ENCODE measurements at regions not wholly inside any gene's neighbourhood (a gene's known extent, or its start where the extent isn't known, plus 50 kb on each side); places are given as distances from the start of the nearest gene placed in this dataset.

DNA sequence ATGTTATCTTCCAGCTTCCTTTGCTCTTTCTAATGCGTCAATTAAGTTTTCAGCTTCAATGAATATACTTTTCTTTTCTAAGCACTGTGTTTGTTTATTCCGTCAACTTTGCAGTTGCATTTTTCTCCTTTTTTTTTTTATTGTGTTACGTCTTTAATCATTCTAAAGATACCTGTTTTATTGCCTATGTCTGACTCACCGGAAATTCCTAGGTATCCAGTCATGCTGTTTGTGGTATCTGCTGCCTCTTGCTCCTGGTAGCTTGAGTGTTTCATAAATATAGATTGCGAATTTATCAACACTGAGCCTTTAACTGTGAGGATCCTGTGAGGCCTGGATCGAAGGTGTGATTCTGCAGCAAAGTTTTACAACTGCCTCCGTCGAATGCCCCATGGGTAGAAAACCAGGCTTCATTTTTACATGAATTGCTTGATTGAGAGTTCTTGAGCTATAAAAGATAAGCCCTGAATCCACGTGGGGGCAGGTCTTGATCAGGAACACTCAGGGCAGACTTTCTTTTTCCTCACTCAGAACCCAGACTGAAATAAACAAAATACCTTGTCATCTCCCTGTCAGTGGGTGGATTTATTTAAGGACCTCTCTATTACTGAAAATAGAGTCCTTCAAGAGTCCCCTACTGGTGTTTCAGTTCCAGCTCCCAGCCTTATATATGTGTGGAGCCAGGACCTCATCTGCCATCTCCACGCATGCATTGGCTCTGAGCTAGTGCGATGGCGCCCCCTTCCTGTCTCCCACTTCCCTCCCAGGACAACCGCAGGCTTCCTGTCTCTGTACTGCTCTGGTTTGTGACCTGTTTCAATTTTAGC, 60.1 kb upstream of the LRRC1 start:
- intact Hi-C loops (cut with micrococcal nuclease; ENCODE audit: unreplicated experiment): loop anchor here (2.0 kb wide), 2 partner anchors 58 to 222 kb away; no protein-coding TSS in a partner anchor
- H3K4me1 Mint-ChIP-seq (ENCODE audit: low read depth, unreplicated experiment): peaks cover 57% of the 10 kb centered on the region
- BruUV-seq (replicated peaks): no TSS peak

GRCh38 chr6:53731866-53732636, 62.8 kb upstream of the LRRC1 start:
- Mint-ChIP-seq H3K4me1 (ENCODE audit: low read depth, unreplicated experiment) (peaks cover 47% of the 10 kb centered on the region), H3K27me3 (ENCODE audit: unreplicated experiment) (no peaks in the 10 kb centered on the region), H3K9me3 (ENCODE audit: low read depth, unreplicated experiment) (no peaks in the 10 kb centered on the region), H3K4me3 (ENCODE audit: low read depth, unreplicated experiment) (no peak overlapping the region), H3K27ac (ENCODE audit: unreplicated experiment) (no peak overlapping the region), H3K36me3 (ENCODE audit: insufficient read depth, unreplicated experiment) (peaks cover 7% of the 10 kb centered on the region)
- BruUV-seq (replicated peaks): no TSS peak
- TF ChIP-seq, protein P1, sequence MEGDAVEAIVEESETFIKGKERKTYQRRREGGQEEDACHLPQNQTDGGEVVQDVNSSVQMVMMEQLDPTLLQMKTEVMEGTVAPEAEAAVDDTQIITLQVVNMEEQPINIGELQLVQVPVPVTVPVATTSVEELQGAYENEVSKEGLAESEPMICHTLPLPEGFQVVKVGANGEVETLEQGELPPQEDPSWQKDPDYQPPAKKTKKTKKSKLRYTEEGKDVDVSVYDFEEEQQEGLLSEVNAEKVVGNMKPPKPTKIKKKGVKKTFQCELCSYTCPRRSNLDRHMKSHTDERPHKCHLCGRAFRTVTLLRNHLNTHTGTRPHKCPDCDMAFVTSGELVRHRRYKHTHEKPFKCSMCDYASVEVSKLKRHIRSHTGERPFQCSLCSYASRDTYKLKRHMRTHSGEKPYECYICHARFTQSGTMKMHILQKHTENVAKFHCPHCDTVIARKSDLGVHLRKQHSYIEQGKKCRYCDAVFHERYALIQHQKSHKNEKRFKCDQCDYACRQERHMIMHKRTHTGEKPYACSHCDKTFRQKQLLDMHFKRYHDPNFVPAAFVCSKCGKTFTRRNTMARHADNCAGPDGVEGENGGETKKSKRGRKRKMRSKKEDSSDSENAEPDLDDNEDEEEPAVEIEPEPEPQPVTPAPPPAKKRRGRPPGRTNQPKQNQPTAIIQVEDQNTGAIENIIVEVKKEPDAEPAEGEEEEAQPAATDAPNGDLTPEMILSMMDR (IDR thresholded peaks at IDR 0.05; ENCODE audit: unreplicated experiment): no peak
- intact Hi-C loops (cut with micrococcal nuclease; ENCODE audit: unreplicated experiment): no loop called here
- CTCF ChIA-PET: interaction anchor here (0.6 to 1.0 kb wide), 5 partner anchors 13 to 885 kb away, joined by 3 to 7 read pairs (median 3); no protein-coding TSS in a partner anchor
- no peak for DNase-seq

More for the DNA sequence above, 60.1 kb upstream of the LRRC1 start:
- CTCF ChIA-PET: interaction anchor here (0.7 to 3.2 kb wide), 18 partner anchors 10 to 238 kb away, joined by 3 to 45 read pairs (median 4); partner anchors contain the start of genes GCLC and LRRC1
- Mint-ChIP-seq H3K9me3 (ENCODE audit: low read depth, unreplicated experiment) (no peaks in the 10 kb centered on the region), H3K36me3 (ENCODE audit: insufficient read depth, unreplicated experiment) (peaks cover 7% of the 10 kb centered on the region), H3K27ac (ENCODE audit: unreplicated experiment) (peak overlapping the region; percentile 90), H3K4me3 (ENCODE audit: low read depth, unreplicated experiment) (peak overlapping the region; percentile 43), H3K27me3 (ENCODE audit: unreplicated experiment) (no peaks in the 10 kb centered on the region)
- DNase-seq: peak; percentile 79
- TF ChIP-seq, protein P1 (IDR thresholded peaks at IDR 0.05; ENCODE audit: unreplicated experiment): peak; percentile 55

DNA sequence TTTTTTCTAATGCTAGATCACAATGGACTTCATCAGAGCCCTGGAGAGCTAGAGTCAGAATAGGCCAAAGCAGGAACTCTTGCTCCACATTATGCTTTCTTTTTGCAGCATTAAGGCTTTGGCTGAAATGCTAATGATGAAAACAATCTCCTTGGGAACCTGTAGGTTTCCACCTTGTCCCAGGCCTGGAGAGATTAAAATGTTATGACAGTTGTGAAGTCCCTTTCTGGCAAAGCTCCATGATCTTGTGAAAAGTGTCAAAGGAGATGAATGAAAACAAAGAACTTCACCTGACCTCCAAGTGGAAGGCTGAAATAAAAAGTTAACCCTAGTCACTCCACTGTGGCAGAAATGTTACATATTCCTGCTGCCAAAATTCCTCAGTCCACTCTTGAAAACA, 64.0 kb upstream of the LRRC1 start:
- no peak for DNase-seq
- Mint-ChIP-seq H3K27me3 (ENCODE audit: unreplicated experiment) (no peaks in the 10 kb centered on the region), H3K9me3 (ENCODE audit: low read depth, unreplicated experiment) (no peaks in the 10 kb centered on the region), H3K4me1 (ENCODE audit: low read depth, unreplicated experiment) (peaks cover 49% of the 10 kb centered on the region), H3K4me3 (ENCODE audit: low read depth, unreplicated experiment) (no peak overlapping the region), H3K36me3 (ENCODE audit: insufficient read depth, unreplicated experiment) (peaks cover 10% of the 10 kb centered on the region), H3K27ac (ENCODE audit: unreplicated experiment) (no peak overlapping the region)
- TF ChIP-seq, protein P1 (IDR thresholded peaks at IDR 0.05; ENCODE audit: unreplicated experiment): no peak
- BruUV-seq (replicated peaks): no TSS peak
- CTCF ChIA-PET: no interaction called here
- intact Hi-C loops (cut with micrococcal nuclease; ENCODE audit: unreplicated experiment): no loop called here

GRCh38 chr6:53728570-53729194, 63.1 kb upstream of the KLHL31 start:
- BruUV-seq (replicated peaks): no TSS peak
- Mint-ChIP-seq H3K27me3 (ENCODE audit: unreplicated experiment) (no peaks in the 10 kb centered on the region), H3K4me1 (ENCODE audit: low read depth, unreplicated experiment) (peaks cover 47% of the 10 kb centered on the region), H3K27ac (ENCODE audit: unreplicated experiment) (no peak overlapping the region), H3K36me3 (ENCODE audit: insufficient read depth, unreplicated experiment) (peaks cover 6% of the 10 kb centered on the region), H3K4me3 (ENCODE audit: low read depth, unreplicated experiment) (no peak overlapping the region), H3K9me3 (ENCODE audit: low read depth, unreplicated experiment) (no peaks in the 10 kb centered on the region)
- intact Hi-C loops (cut with micrococcal nuclease; ENCODE audit: unreplicated experiment): loop anchor here (1.0 to 10.0 kb wide), 5 partner anchors 47 to 554 kb away; no protein-coding TSS in a partner anchor
- peak; percentile 78 for DNase-seq
- TF ChIP-seq, protein P1 (IDR thresholded peaks at IDR 0.05; ENCODE audit: unreplicated experiment): peak; percentile 95
- CTCF ChIA-PET: interaction anchor here (0.6 to 2.8 kb wide), 25 partner anchors 10 to 1421 kb away, joined by 3 to 30 read pairs (median 4); partner anchors contain the start of genes GCLC and LRRC1
